ENCODE measurements at regions not wholly inside any gene's neighbourhood (a gene's known extent, or its start where the extent isn't known, plus 50 kb on each side); places are given as distances from the start of the nearest gene placed in this dataset.

GRCh38 chr21:24785033-24785432 lies 822.2 kb downstream of the MRPL39 start:
- no peak for TF ChIP-seq CTCF (IDR thresholded peaks at IDR 0.05; ENCODE audit: borderline replicate concordance, extremely low read depth, low read length, poor library complexity, severe bottlenecking)
- no peak for TF ChIP-seq EZH2 (IDR thresholded peaks at IDR 0.05; ENCODE audit: borderline replicate concordance, low read depth, low read length, severe bottlenecking)

All from DND-41 (cell line).